ENCODE measurements at regions not wholly inside any gene's neighbourhood (a gene's known extent, or its start where the extent isn't known, plus 50 kb on each side); places are given as distances from the start of the nearest gene placed in this dataset.

DNA sequence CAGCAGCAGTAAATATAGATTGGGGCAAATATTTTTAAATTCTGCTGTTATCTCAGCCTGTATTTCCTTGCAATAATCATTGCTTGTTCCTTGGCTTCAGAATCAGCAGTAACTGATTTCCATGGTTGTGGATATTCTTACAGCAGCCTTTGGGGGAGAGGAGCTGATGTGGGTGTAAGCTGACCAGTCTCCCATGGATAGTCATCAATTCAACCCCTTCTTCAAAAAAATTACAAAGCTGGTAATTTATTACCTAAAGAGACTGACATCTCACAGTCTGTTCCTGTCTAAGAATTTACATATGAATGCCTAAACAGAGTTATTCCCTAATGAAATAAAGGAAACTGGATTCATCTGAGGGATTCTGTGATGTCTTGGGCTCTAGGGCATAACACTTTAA, 103.1 kb upstream of the CABCOCO1 start:
- TF ChIP-seq SMC3 (IDR thresholded peaks at IDR 0.05; ENCODE audit: low read depth, low read length) (no peak), CTCF (conservative IDR thresholded peaks at IDR 0.05; ENCODE audit: low read depth, low read length) (no peak), POLR2A (IDR thresholded peaks at IDR 0.05; ENCODE audit: low read depth, low read length) (no peak)
